ENCODE measurements at regions not wholly inside any gene's neighbourhood (a gene's known extent, or its start where the extent isn't known, plus 50 kb on each side); places are given as distances from the start of the nearest gene placed in this dataset.

GRCh38 chr12:124424516-124424905 is 129.6 kb downstream of the RFLNA start:
- H3K4me3 Mint-ChIP-seq: no peak overlapping the region
- H3K4me1 Mint-ChIP-seq (ENCODE audit: low read depth): no peaks in the 10 kb centered on the region
- no peaks in the 10 kb centered on the region for H3K9me3 Mint-ChIP-seq
- H3K27me3 Mint-ChIP-seq (ENCODE audit: low read depth): no peaks in the 10 kb centered on the region
- no peak overlapping the region for H3K27ac Mint-ChIP-seq
- H3K36me3 Mint-ChIP-seq (ENCODE audit: low read depth): peaks cover 6% of the 10 kb centered on the region

- Mint-ChIP-seq H3K9me3 (no peaks in the 10 kb centered on the region), H3K36me3 (ENCODE audit: low read depth) (peaks cover 6% of the 10 kb centered on the region), H3K4me3 (no peak overlapping the region), H3K27me3 (ENCODE audit: low read depth) (no peaks in the 10 kb centered on the region), H3K27ac (no peak overlapping the region), H3K4me1 (ENCODE audit: low read depth) (no peaks in the 10 kb centered on the region)
These were observed 129.0 kb downstream of the RFLNA start for GRCh38 chr12:124423761-124424515.

- Mint-ChIP-seq H3K4me1 (ENCODE audit: low read depth) (no peaks in the 10 kb centered on the region), H3K4me3 (no peak overlapping the region), H3K36me3 (ENCODE audit: low read depth) (peaks cover 6% of the 10 kb centered on the region), H3K27me3 (ENCODE audit: low read depth) (no peaks in the 10 kb centered on the region), H3K9me3 (no peaks in the 10 kb centered on the region), H3K27ac (no peak overlapping the region)
These were observed 128.0 kb downstream of the RFLNA start for GRCh38 chr12:124422570-124423523.

GRCh38 chr12:124422142-124422569 is 127.3 kb downstream of the RFLNA start:
- Mint-ChIP-seq H3K36me3 (ENCODE audit: low read depth) (peaks cover 9% of the 10 kb centered on the region), H3K9me3 (no peaks in the 10 kb centered on the region), H3K27ac (no peak overlapping the region), H3K4me1 (ENCODE audit: low read depth) (no peaks in the 10 kb centered on the region), H3K27me3 (ENCODE audit: low read depth) (no peaks in the 10 kb centered on the region), H3K4me3 (no peak overlapping the region)

GRCh38 chr12:124420996-124421674 is 126.2 kb downstream of the RFLNA start:
- H3K9me3 Mint-ChIP-seq: no peaks in the 10 kb centered on the region
- no peaks in the 10 kb centered on the region for H3K27me3 Mint-ChIP-seq (ENCODE audit: low read depth)
- H3K36me3 Mint-ChIP-seq (ENCODE audit: low read depth): peaks cover 6% of the 10 kb centered on the region
- no peaks in the 10 kb centered on the region for H3K4me1 Mint-ChIP-seq (ENCODE audit: low read depth)
- no peak overlapping the region for H3K4me3 Mint-ChIP-seq
- H3K27ac Mint-ChIP-seq: no peak overlapping the region

- no peaks in the 10 kb centered on the region for H3K4me1 Mint-ChIP-seq (ENCODE audit: low read depth)
- no peak overlapping the region for H3K4me3 Mint-ChIP-seq
- no peaks in the 10 kb centered on the region for H3K27me3 Mint-ChIP-seq (ENCODE audit: low read depth)
- no peak overlapping the region for H3K27ac Mint-ChIP-seq
- H3K36me3 Mint-ChIP-seq (ENCODE audit: low read depth): peaks cover 6% of the 10 kb centered on the region
- H3K9me3 Mint-ChIP-seq: no peaks in the 10 kb centered on the region
These were observed 125.4 kb downstream of the RFLNA start for GRCh38 chr12:124420041-124420995.

GRCh38 chr12:124419292-124420040 is 124.6 kb downstream of the RFLNA start:
- Mint-ChIP-seq H3K4me3 (no peak overlapping the region), H3K27me3 (ENCODE audit: low read depth) (no peaks in the 10 kb centered on the region), H3K4me1 (ENCODE audit: low read depth) (no peaks in the 10 kb centered on the region), H3K36me3 (ENCODE audit: low read depth) (peaks cover 6% of the 10 kb centered on the region), H3K9me3 (no peaks in the 10 kb centered on the region), H3K27ac (no peak overlapping the region)

- H3K4me3 Mint-ChIP-seq: no peak overlapping the region
- no peaks in the 10 kb centered on the region for H3K27me3 Mint-ChIP-seq (ENCODE audit: low read depth)
- H3K27ac Mint-ChIP-seq: no peak overlapping the region
- no peaks in the 10 kb centered on the region for H3K4me1 Mint-ChIP-seq (ENCODE audit: low read depth)
- H3K36me3 Mint-ChIP-seq (ENCODE audit: low read depth): peaks cover 6% of the 10 kb centered on the region
- no peaks in the 10 kb centered on the region for H3K9me3 Mint-ChIP-seq
These were observed 123.9 kb downstream of the RFLNA start for GRCh38 chr12:124418791-124419190.

GRCh38 chr12:124418156-124418555 is 123.3 kb downstream of the RFLNA start:
- H3K36me3 Mint-ChIP-seq (ENCODE audit: low read depth): peaks cover 6% of the 10 kb centered on the region
- no peaks in the 10 kb centered on the region for H3K9me3 Mint-ChIP-seq
- no peak overlapping the region for H3K4me3 Mint-ChIP-seq
- no peak overlapping the region for H3K27ac Mint-ChIP-seq
- no peaks in the 10 kb centered on the region for H3K27me3 Mint-ChIP-seq (ENCODE audit: low read depth)
- no peaks in the 10 kb centered on the region for H3K4me1 Mint-ChIP-seq (ENCODE audit: low read depth)

GRCh38 chr12:124416516-124417395 is 121.9 kb downstream of the RFLNA start:
- no peaks in the 10 kb centered on the region for H3K27me3 Mint-ChIP-seq (ENCODE audit: low read depth)
- no peak overlapping the region for H3K27ac Mint-ChIP-seq
- no peak overlapping the region for H3K4me3 Mint-ChIP-seq
- peaks cover 6% of the 10 kb centered on the region for H3K36me3 Mint-ChIP-seq (ENCODE audit: low read depth)
- H3K9me3 Mint-ChIP-seq: no peaks in the 10 kb centered on the region
- no peaks in the 10 kb centered on the region for H3K4me1 Mint-ChIP-seq (ENCODE audit: low read depth)

GRCh38 chr12:124415064-124415463 is 120.2 kb downstream of the RFLNA start:
- no peak overlapping the region for H3K27ac Mint-ChIP-seq
- H3K36me3 Mint-ChIP-seq (ENCODE audit: low read depth): peaks cover 7% of the 10 kb centered on the region
- no peaks in the 10 kb centered on the region for H3K4me1 Mint-ChIP-seq (ENCODE audit: low read depth)
- H3K4me3 Mint-ChIP-seq: no peak overlapping the region
- H3K27me3 Mint-ChIP-seq (ENCODE audit: low read depth): no peaks in the 10 kb centered on the region
- H3K9me3 Mint-ChIP-seq: no peaks in the 10 kb centered on the region

- Mint-ChIP-seq H3K9me3 (no peaks in the 10 kb centered on the region), H3K27ac (no peak overlapping the region), H3K27me3 (ENCODE audit: low read depth) (no peaks in the 10 kb centered on the region), H3K36me3 (ENCODE audit: low read depth) (peaks cover 5% of the 10 kb centered on the region), H3K4me3 (no peak overlapping the region), H3K4me1 (ENCODE audit: low read depth) (no peaks in the 10 kb centered on the region)
These were observed 119.0 kb downstream of the RFLNA start for GRCh38 chr12:124413915-124414314.
